ENCODE measurements at regions not wholly inside any gene's neighbourhood (a gene's known extent, or its start where the extent isn't known, plus 50 kb on each side); places are given as distances from the start of the nearest gene placed in this dataset.

GRCh38 chr15:95919460-95919859 is 411.0 kb upstream of the NR2F2 start:
- no peak overlapping the region for H2AFZ ChIP-seq
- no peak overlapping the region for H3K4me3 ChIP-seq
- H3K36me3 ChIP-seq (ENCODE audit: insufficient read depth) = no peaks in the 10 kb centered on the region
- peaks cover 6% of the 10 kb centered on the region for H3K27me3 Mint-ChIP-seq (ENCODE audit: insufficient read depth, low read depth, poor library complexity)
- no peaks in the 10 kb centered on the region for H3K79me2 ChIP-seq (replicated peaks; ENCODE audit: insufficient read depth)
- no peaks in the 10 kb centered on the region for H3F3A ChIP-seq (replicated peaks; ENCODE audit: low read depth)
- H3K4me3 Mint-ChIP-seq = no peak overlapping the region
- no peak overlapping the region for H3K4me2 ChIP-seq
- no peaks in the 10 kb centered on the region for H4K20me1 ChIP-seq (replicated peaks; ENCODE audit: insufficient read depth)
- H3K9me2 ChIP-seq (ENCODE audit: insufficient read depth) = no peaks in the 10 kb centered on the region
- H3K36me3 Mint-ChIP-seq (ENCODE audit: low read depth) = no peaks in the 10 kb centered on the region
- no peak for DNase-seq (ENCODE audit: low spot score)
- no peak for TF ChIP-seq NANOG (IDR thresholded peaks at IDR 0.05; ENCODE audit: borderline replicate concordance)
- no peak for TF ChIP-seq ETS1 (IDR thresholded peaks at IDR 0.05)
- TF ChIP-seq REST (IDR thresholded peaks at IDR 0.05; ENCODE audit: unreplicated experiment) = no peak
- no peak for ATAC-seq
- H3K27me3 ChIP-seq (ENCODE audit: insufficient read depth) = peaks cover 1% of the 10 kb centered on the region; the same call in 1 of the 2 replicates
- no peaks in the 10 kb centered on the region for H3K4me1 ChIP-seq (ENCODE audit: insufficient read depth)
- H3K27ac Mint-ChIP-seq = no peak overlapping the region
- H3K4me1 Mint-ChIP-seq = no peaks in the 10 kb centered on the region; the same call in 2 of the 3 replicates
- H3K27ac ChIP-seq (ENCODE audit: low read depth) = no peak overlapping the region
- H3K9me3 Mint-ChIP-seq = no peaks in the 10 kb centered on the region

GRCh38 chr15:95921404-95921803 is 409.1 kb upstream of the NR2F2 start:
- Histone ChIP-seq H3K4me2 (no peak overlapping the region), H3K4me3 (no peak overlapping the region), H3K4me1 (ENCODE audit: insufficient read depth) (no peaks in the 10 kb centered on the region), H3K27me3 (ENCODE audit: insufficient read depth) (no peaks in the 10 kb centered on the region), H3K79me2 (replicated peaks; ENCODE audit: insufficient read depth) (no peaks in the 10 kb centered on the region), H3K36me3 (ENCODE audit: insufficient read depth) (no peaks in the 10 kb centered on the region), H3K9me2 (ENCODE audit: insufficient read depth) (no peaks in the 10 kb centered on the region), H4K20me1 (replicated peaks; ENCODE audit: insufficient read depth) (no peaks in the 10 kb centered on the region), H3F3A (replicated peaks; ENCODE audit: low read depth) (no peaks in the 10 kb centered on the region), H3K27ac (ENCODE audit: low read depth) (no peak overlapping the region), H2AFZ (no peak overlapping the region)
- TF ChIP-seq STAT1 (IDR thresholded peaks at IDR 0.05; ENCODE audit: unreplicated experiment) = no peak
- no peak for TF ChIP-seq JUNB (IDR thresholded peaks at IDR 0.05; ENCODE audit: unreplicated experiment)
- no peak for TF ChIP-seq ZNF331 (CRISPR knock-in tag; IDR thresholded peaks at IDR 0.05; ENCODE audit: low read depth)
- Mint-ChIP-seq H3K36me3 (ENCODE audit: low read depth) (no peaks in the 10 kb centered on the region), H3K4me3 (no peak overlapping the region), H3K4me1 (no peaks in the 10 kb centered on the region; the same call in 2 of the 3 replicates), H3K27me3 (ENCODE audit: insufficient read depth, low read depth, poor library complexity) (peaks cover 6% of the 10 kb centered on the region), H3K9me3 (no peaks in the 10 kb centered on the region), H3K27ac (no peak overlapping the region)
- DNase-seq (ENCODE audit: low spot score) (no peak), ATAC-seq (no peak)

- Histone ChIP-seq H3K4me2 (no peak overlapping the region), H4K20me1 (replicated peaks; ENCODE audit: insufficient read depth) (no peaks in the 10 kb centered on the region), H3K79me2 (replicated peaks; ENCODE audit: insufficient read depth) (no peaks in the 10 kb centered on the region), H3F3A (replicated peaks; ENCODE audit: low read depth) (no peaks in the 10 kb centered on the region), H2AFZ (0 out of 2 replicates have a peak overlapping the region, but pooled peaks have one; percentile 23), H3K27me3 (ENCODE audit: insufficient read depth) (no peaks in the 10 kb centered on the region), H3K9me2 (ENCODE audit: insufficient read depth) (no peaks in the 10 kb centered on the region), H3K27ac (ENCODE audit: low read depth) (no peak overlapping the region), H3K4me3 (no peak overlapping the region), H3K4me1 (ENCODE audit: insufficient read depth) (no peaks in the 10 kb centered on the region), H3K36me3 (ENCODE audit: insufficient read depth) (no peaks in the 10 kb centered on the region)
- ATAC-seq (peak; percentile 54; the same call in 2 of the 3 replicates), DNase-seq (ENCODE audit: low spot score) (no peak)
- Mint-ChIP-seq H3K4me3 (no peak overlapping the region), H3K27me3 (ENCODE audit: insufficient read depth, low read depth, poor library complexity) (peaks cover 7% of the 10 kb centered on the region), H3K36me3 (ENCODE audit: low read depth) (no peaks in the 10 kb centered on the region), H3K4me1 (no peaks in the 10 kb centered on the region; the same call in 2 of the 3 replicates), H3K27ac (no peak overlapping the region), H3K9me3 (no peaks in the 10 kb centered on the region)
- TF ChIP-seq REST (IDR thresholded peaks at IDR 0.05; ENCODE audit: unreplicated experiment) (no peak), CTCF (conservative IDR thresholded peaks at IDR 0.05; ENCODE audit: low read depth in 2 of 2) (peak in 1 of 2 experiments; percentile 28; a peak in 2 of 4 replicates)
Measured at GRCh38 chr15:95922431-95922830, 408.1 kb upstream of the NR2F2 start.
